NCI-H2107 treated with DMSO at 0.1 percent for 48 hours (cell line): ENCODE measurements at regions not wholly inside any gene's neighbourhood (a gene's known extent, or its start where the extent isn't known, plus 50 kb on each side); places are given as distances from the start of the nearest gene placed in this dataset.
"Not testable (repeated sequence)": the region's sequence is repeated elsewhere in the genome, so short reads cannot be mapped to it uniquely, and the experiment has no call there.

Source experiments
- DNase-seq: peaks from one replicate; lab custom pipeline; 2025; ENCODE audit not compliant: unreplicated experiment; lab: John Stamatoyannopoulos, UW

DNA sequence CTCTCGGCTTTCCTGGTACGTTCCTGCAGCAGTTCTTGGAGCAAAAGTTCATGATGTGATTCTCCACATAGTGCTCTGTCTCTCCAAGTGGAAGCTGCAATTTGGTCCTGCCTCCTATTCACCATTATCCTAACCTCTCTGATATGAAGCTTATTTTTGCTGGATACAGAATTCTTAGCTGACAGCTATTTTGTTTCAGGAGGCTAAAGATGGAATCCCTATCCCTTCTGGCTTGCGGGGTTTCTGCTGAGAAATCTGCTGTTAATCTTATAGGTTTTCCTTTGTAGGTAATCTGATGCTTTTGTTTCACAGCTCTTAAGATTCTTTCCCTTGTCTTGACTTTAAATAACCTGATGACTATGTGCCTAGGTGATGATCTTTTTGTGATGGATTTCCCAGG lies 181.6 kb upstream of the VLDLR start:
- no peak for DNase-seq

DNA sequence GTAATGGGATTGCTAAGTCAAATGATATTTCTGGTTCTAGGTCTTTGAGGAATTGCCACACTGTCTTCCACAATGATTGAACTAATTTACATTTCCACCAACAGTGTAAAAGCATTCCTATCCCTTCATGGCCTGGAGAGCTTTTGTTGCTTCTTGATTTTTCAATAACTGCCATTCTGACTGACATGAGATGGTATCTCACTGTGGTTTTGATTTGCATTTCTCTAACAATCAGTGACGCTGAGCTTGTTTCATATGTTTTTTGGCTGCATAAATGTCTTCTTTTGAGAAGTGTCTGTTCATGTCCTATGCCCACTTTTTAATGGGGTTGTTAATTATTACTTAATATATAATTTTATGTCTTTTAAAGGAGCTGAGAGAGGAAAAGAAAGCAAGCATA lies 177.7 kb upstream of the VLDLR start:
- DNase-seq, result not testable (repeated sequence)

DNA sequence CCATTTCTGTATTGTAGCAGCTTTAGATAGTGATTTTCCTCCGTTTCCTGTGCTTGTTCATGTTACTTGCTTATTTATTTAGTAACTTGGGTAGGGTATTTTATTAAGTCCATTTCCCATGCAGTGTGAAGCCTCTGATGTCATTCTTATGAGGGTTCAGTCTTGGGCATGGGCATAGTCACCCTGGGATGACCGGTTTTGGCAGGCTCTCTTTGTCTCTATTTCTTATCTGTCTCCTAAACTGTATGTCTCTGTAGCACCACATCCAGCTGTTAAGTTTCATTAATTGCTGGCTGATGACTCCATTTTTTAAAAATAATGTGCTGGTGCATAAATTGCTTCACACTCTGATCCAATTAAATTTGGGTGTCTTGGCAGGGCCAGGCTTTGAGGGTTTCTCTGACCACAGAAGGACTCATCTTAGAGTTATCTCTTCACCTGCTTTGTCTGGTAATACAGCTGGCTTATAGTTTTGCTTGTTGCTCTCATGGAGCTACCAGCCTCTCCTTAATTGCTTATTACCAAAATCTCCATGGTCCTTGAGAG lies 173.3 kb upstream of the VLDLR start:
- no peak for DNase-seq

DNA sequence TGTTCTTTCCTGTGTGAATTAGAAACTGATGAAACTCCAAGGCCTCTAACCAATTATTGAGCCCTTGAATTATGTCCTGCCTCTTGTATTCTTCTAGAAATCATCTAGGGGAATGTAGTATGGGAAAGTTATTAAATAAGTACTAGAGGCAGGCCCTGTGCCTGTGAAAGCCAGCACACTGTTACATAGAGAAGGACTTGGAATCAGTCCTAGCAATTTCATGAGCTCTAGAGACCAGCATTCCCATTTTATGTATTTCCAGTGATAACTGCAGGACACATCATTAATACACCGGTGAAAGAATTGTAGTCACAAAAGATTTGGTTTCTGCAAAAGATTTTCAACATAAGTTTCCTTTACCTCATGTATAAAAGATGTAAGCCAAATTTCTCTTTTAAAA lies 168.5 kb upstream of the VLDLR start:
- no peak for DNase-seq

DNA sequence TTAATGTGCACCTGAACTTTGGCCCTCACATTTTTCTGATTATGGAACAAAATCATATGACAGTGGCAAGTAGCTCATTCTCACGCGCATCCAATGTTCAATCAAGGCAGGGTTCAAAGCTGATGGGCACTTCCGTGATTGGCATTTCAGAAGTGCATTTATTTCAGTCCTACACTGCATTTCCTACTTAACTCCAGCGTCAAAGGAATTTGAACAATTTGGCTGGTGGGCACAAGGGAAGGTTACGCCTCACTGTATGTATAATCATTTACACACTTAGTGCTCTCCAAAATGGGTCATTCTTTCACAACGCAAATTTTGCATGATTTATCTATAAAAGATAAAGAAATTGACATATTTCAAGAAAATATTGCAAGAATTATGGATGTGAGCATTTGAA lies 167.9 kb upstream of the VLDLR start:
- no peak for DNase-seq

DNA sequence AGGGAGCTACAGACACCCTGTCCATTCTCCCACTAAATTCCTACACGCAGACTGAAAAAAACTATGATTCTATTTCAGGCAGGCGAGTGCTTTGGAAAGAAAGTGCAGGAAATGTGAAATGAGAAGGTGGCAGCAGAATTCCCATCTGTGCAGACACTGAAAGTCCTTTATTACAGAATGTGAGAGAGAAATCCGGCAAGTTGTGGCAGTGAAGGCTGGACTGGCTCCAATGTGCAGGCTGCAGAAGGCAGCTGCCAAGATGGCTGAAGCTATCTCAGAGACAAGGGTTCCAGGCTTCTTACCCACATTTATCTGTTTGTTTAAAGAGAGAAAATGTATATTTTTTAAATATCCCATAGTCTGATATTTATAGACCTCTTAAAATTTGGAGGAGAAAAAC lies 161.8 kb upstream of the VLDLR start:
- DNase-seq, result no peak

DNA sequence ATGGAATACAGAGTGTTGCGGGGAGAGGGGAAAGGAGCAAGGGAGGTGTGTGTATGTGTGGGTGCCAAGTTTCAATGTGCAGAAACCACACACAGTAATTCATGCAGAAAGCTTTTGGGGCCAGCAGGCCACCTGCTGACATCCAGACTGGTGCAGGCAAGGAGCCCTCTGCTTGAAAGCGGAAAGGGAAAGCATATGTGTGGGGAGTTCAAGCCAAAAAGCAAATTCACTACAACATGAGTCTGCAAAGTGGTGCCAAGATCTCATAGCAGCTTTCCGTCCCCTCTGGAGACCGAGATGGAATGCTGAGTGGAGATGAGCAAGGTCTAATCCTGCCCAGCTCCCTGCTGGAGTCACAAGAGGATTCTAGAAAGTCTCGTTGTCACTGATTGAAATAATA lies 159.7 kb upstream of the VLDLR start:
- peak; percentile 93 for DNase-seq

DNA sequence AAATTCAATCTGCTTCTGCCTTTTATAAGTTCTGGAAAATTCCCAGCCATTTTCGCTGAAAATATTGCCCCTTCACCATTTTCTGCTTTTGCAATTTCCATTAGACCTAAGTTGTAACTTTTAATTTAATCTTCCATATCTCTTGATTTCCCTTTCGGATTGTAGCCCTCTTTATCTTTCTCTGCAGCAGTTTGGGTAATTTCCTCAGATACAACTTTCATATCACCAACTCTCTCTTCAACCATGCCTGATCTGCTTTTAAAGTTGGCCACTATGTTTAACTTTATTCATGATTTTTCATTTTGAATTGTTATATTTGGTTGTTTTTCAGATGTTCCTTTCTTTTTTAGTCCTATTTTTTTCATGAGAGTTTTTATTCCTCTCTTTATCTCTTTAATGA lies 157.0 kb upstream of the VLDLR start:
- DNase-seq, result no peak

DNA sequence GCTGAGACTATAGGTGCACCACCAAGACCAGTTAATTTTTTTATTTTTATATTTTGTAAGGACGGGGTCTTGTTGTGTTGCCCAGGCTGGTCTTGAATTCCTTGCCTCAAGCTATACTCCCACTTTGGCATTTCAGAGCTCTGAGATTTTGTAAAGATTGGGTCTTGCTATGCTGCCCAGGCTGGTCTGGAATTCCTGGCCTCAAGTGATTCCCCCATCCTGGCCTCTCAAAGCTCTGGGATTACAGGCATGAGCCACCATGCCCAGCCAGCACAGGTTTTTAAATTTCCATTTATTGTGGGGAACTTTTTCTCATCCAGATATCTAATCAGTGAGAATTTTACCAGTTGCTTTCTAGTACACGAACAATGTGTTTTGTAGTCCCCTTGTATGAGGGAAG lies 156.1 kb upstream of the VLDLR start:
- no peak for DNase-seq

DNA sequence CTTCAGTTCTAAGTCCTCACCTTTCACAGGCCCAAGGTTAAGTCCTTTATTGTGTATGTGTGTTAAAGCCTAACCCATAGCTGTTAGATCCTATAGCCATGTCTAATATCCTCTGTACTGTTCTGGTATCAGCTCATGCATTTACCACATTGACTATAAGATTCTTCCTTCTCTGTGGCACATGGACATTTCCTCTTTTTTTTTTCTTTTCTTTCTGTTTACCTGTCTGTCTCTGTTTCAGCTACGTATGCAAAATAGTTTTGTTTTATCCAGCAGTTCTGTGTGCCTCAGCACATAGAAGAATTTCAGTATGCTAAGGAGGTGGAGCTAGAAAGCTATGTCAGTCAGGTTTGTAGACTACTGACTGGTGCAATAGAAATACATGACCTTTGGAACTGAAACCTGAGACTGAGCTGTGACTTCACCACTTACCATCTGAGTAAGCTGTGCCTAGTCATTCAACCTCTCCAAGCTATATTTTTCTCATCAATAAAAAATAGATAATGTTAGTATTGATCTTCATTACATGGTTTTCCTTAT lies 155.6 kb upstream of the VLDLR start:
- DNase-seq, result peak; percentile 92

DNA sequence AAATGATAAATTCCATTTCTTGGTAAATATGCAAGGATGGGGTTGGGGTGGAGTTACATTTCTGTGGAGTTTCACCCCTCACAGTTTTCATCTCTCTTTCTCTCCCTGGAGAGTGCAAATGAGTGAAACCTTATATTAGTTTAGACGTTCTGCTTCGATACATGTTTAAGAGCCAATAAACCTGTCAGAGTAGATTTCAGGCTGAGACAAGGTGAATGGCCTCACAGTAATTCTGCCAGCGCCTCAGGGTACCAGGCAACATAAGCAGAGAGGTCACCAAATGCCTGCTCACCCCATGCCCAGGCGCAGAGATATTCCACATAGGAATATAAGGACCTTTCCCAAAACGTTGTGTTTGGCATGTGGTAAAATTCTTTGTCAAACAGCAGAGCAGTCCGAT lies 154.9 kb upstream of the VLDLR start:
- peak; percentile 93 for DNase-seq

DNA sequence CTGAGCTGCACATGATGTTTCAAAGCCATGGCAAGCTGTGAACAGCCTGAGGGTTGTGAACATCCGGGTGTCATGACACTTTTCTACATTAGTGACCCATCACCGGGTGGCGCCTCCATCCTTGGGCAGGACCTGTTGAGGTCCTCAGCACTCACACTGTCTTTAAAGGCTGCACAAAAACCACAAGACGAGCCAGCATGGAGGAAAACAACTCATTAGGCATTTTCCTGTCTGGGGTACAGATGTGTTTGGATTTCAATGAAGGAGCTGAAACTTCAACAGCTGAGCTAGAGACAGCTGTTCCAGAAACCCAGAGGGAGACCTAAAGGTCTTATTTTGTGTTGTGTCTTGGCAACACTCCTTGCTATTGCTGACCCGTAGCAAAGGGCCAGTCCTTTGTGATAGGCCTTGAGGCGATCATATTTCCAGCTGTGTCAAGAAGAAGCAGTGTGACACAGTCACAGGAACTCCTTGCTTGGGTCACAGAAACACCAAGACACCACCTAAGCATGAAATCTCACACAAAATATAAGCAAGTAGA lies 151.8 kb upstream of the VLDLR start:
- no peak for DNase-seq

DNA sequence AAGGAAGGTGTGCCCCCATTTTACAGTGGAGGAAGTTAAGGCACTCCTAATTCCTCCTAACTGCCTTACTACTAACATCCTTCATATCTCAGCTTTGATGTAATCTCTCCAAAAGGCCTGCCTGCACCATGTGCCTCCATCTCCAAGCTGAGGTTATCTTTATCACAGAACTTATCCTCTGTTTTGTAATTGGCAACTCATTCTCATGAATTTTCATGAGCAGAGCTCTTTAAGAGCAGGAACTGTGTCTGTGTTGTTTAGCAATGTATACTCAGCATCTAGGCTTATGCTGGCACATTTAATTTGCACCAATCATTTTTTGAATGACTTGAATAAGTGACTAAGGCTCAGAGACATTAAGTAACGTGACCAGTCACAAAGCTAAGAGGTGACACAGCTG lies 147.9 kb upstream of the VLDLR start:
- DNase-seq, result no peak

DNA sequence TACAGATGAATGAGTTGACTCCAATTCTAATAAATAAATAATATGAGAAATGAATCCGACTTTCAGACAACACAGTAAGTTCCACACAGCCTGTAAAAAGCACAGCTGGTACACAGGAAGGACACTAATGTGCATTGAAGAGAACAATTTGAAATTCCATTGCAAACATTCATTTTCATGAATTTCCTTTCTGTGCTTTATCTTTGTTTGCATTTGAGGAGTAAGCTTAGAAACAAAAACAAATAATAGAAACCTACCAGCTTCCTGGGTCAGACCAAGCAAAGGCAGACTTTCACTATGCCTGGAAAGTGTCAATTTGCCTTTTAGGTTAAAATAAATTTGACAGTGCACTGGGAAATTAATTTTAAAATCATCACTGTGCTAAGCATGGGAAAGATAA lies 143.8 kb upstream of the VLDLR start:
- no peak for DNase-seq

DNA sequence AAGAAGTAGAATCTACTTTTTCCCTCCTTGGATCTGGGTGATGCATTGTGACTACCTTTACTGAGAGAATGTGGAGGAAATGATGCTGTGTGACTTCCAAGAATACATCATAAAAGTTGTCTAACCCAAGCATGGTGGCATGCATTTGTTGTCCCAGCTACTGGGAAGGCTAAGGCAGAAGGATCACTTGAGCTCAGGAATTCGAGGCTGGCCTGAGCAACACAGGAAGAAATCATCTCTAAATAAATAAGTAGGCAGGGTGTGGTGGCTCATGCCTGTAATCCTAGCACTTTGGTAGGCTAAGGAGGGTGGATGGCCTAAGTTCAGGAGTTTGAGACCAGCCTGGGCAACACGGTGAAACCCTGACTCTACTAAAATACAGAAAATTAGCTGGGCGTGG lies 143.2 kb upstream of the VLDLR start:
- no peak for DNase-seq

DNA sequence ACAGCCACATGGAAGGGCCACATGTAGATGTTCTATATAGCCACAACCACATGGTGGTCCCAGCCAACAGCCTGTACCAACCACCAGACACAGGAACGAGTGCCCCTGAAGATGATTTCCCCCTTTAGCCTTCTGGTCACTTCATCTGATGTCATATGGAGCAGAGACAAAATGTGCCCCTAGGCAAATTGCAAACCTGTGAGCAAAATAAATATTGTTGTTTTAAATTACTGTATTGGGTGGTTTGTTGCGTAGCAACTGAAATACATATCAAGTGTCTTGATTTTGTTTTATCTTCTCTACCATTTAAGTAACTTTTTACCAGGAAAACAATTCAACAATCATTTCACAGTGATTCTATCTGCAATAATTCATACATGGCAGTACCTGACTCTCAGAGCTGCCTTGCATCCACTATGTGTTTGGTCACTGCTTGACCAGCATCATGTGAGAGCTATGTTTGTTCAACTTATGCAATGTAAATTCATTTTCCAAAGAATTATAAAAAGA lies 142.5 kb upstream of the VLDLR start:
- no peak for DNase-seq

DNA sequence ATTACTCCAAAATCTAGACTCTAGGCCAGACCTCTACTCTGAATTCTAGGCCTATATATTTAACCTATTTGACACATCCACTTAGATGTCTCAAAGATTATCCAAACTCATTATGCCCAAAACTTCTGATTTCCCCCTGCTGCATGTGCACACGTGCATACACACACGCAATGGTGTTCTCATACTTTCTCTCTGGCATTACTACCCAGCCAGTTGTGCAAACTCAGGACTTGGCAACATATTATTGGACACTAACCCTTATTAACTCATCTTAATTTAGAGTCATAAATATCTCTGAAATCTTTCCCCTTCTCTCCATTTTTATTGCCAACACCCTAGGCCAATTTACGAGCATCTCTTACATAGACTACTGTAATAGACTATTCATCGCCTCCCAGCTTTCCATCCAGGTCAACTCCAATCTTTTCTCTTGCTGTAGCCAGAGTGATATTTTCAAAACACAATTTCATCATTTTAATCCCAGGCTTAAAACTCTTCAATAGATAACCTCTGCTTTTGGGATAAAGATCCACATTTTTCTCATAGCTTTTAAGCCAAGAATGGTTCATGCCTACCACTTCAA lies 141.2 kb upstream of the VLDLR start:
- no peak for DNase-seq

DNA sequence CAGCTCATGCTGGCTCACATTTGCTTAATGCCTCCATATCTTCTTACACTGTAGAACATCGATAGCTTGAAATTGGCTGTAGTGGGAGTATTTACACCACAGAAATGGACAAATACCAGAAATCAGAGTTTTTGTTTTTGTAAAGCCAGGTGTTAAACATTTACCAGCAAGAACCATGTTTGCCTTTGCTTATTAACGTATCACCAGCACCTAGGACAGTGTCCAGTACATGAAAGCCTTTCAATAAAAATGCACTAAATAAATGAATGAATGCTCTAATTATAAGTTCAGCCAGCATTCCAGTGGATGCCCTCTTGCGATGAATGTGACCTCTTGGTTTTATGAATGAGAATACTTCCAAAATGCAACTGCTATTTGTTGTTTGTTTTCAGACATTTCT lies 140.4 kb upstream of the VLDLR start:
- no peak for DNase-seq

DNA sequence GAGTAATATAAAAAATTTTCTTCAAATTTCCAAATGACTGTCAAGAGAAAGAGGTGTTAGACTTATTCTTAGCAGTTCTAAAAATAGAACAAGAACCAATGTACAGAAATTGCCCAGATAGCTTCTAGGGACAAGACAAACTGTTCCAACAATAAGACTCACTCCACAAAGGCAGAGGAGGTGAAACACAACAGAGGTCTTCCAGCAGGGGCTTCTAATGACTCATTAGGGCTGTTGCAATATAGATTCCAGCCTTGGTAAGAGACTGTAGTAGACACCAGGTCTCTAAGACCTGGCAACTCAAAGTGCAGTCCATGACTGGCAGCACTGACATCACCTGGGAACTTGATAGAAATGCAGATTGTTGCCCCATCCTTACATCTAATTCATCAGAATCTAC lies 134.6 kb upstream of the VLDLR start:
- DNase-seq, result no peak

DNA sequence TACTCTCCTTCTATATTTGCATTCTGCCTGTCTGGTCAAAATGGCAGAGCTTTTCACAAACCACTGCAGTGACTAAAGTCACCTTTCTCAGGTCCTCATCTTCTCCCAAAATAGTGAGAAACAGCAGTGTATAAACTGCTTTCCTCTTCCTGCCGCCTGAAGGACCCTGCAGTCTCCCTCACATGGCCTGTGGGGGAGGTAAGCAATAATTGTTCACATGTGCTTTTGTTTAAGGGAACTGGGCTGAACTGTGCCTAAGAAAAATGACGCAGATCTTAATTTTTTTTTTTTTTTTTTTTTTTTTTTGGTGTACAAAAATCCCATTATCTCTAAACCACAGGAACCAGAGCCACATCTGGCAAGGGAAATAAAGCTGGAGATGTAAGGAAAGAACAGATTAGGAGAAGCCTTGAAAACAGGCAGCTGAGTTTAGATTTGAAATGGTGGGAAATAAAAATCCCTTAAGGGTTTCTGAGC lies 131.7 kb upstream of the VLDLR start:
- no peak for DNase-seq

DNA sequence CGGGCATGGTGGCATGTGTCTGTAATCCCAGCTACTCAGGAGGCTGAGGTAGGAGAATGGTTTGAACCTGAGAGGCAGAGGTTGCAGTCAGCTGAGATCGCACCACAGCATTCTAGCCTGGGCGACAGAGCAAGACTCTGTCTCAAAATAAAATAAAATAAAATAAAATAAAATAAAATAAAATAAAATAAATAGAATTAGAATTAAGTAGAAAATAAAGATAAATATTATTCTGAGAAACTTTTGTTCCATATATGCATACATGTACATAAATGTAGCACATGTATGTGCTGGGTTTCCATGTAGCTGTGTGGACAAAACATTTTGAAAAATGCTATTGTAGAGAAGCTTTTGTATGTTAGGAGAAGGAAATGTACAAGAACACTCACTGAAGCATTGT lies 129.4 kb upstream of the VLDLR start:
- DNase-seq, result no peak

DNA sequence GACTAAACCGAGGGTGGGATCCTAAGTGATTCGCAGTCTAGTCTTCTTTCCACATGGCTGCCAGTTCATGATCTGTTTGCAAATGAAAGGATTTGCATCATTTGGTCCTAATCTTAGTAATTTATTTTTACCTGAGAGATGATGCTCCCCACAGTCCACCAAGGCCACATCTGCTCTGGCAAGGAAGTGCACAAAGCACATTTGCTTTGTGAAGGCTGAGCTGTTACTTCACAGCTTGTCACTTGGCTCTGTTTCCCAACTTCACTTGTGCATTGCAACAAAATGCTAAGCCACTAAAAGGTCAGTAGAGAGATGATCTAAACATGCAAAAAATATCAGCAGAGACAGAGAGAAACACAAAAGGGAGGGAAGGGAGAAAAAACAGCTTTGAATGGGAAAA lies 128.5 kb upstream of the VLDLR start:
- DNase-seq, result no peak

DNA sequence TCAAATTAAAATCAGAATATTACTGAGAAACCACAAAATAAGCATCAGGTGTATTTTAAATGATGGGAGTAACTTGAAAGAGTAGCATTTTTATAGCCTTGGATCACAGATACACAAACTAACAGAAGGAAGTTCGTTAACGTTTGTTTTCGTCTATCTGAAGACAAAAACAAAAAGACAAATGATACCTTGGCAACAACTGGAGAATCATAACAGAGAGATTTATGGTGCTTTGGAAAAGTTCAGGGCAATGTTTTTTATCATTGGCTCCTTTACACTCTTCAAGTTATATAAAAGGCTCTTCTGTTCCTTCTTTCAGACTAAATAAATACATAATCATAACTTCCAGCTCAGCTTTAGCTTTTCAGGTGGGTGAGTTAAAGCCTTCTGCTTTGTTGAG lies 128.1 kb upstream of the VLDLR start:
- no peak for DNase-seq
